SK-N-SH treated with all-trans-retinoic acid at 6 μM for 48 hours (cell line): ENCODE measurements at regions not wholly inside any gene's neighbourhood (a gene's known extent, or its start where the extent isn't known, plus 50 kb on each side); places are given as distances from the start of the nearest gene placed in this dataset.

ENCODE experiments used
- ATAC-seq: fragments of 200-7000 bp; cut with Tn5 transposase; 3 replicates; pipeline ENCODE4 v1.9.1; 2020; ENCODE audit warnings: mild to moderate bottlenecking, moderate library complexity
- ARNTL ChIP-seq: fragments of 450-650 bp; formaldehyde crosslinking; IDR thresholded peaks from 2 replicates; pipeline ENCODE4 v1.5.0; 2020; ENCODE audit warnings: low read depth, mild to moderate bottlenecking, moderate library complexity, borderline replicate concordance
- CSDC2 ChIP-seq: fragments of 250-450 bp; sonication (Bioruptor Pico); IDR thresholded peaks from 2 replicates; pipeline ENCODE4 v1.5.0; 2020; ENCODE audit warnings: mild to moderate bottlenecking, moderate library complexity
- ESRRG ChIP-seq: fragments of 250-450 bp; sonication (Bioruptor Pico); IDR thresholded peaks from 2 replicates; pipeline ENCODE4 v1.6.1; 2021; ENCODE audit warnings: mild to moderate bottlenecking
- GLIS3 ChIP-seq: fragments of 250-450 bp; sonication (Bioruptor Pico); IDR thresholded peaks from 2 replicates; pipeline ENCODE4 v1.5.0; 2020; ENCODE audit warnings: mild to moderate bottlenecking, moderate library complexity
- OSR1 ChIP-seq: fragments of 250-450 bp; sonication (Bioruptor Pico); IDR thresholded peaks from 2 replicates; pipeline ENCODE4 v1.8.0; 2022; ENCODE audit warnings: moderate library complexity, mild to moderate bottlenecking, inconsistent platforms
- PPARA ChIP-seq: fragments of 250-450 bp; sonication (Bioruptor Pico); IDR thresholded peaks from 2 replicates; pipeline ENCODE4 v1.5.0; 2020; ENCODE audit warnings: mild to moderate bottlenecking, borderline replicate concordance
- RARB ChIP-seq: fragments of 250-450 bp; sonication (Bioruptor Pico); IDR thresholded peaks from 2 replicates; pipeline ENCODE4 v1.8.0; 2021; ENCODE audit warnings: mild to moderate bottlenecking, moderate library complexity
- SNAI2 ChIP-seq: fragments of 250-450 bp; sonication (Bioruptor Pico); IDR thresholded peaks from 2 replicates; pipeline ENCODE4 v1.5.0; 2020; ENCODE audit warnings: mild to moderate bottlenecking, moderate library complexity
- TCF4 ChIP-seq: fragments of 250-450 bp; sonication (Bioruptor Pico); IDR thresholded peaks from 2 replicates; pipeline ENCODE4 v1.8.0; 2021; ENCODE audit warnings: mild to moderate bottlenecking, moderate library complexity, borderline replicate concordance
- TOX ChIP-seq: fragments of 250-450 bp; sonication (Bioruptor Pico); IDR thresholded peaks from 2 replicates; pipeline ENCODE4 v1.8.0; 2021; ENCODE audit warnings: mild to moderate bottlenecking, moderate library complexity, borderline replicate concordance
- ZC3H10 ChIP-seq: fragments of 250-450 bp; sonication (Bioruptor Pico); IDR thresholded peaks from 2 replicates; pipeline ENCODE4 v1.5.1; 2021; ENCODE audit warnings: mild to moderate bottlenecking, moderate library complexity
- ZFP3 ChIP-seq: fragments of 250-450 bp; sonication (Bioruptor Pico); IDR thresholded peaks from 2 replicates; pipeline ENCODE4 v1.5.0; 2020; ENCODE audit warnings: mild to moderate bottlenecking, moderate library complexity
- ZFP30 ChIP-seq: fragments of 450-650 bp; formaldehyde crosslinking; IDR thresholded peaks from 2 replicates; pipeline ENCODE4 v1.5.0; 2022; ENCODE audit warnings: mild to moderate bottlenecking, moderate library complexity
- ZNF565 ChIP-seq: fragments of 450-650 bp; formaldehyde crosslinking; conservative IDR thresholded peaks from 2 replicates; pipeline ENCODE4 v1.5.0; 2020; ENCODE audit warnings: low read depth, mild to moderate bottlenecking, moderate library complexity
- ZNF70 ChIP-seq: fragments of 450-650 bp; formaldehyde crosslinking; IDR thresholded peaks from 2 replicates; pipeline ENCODE4 v1.5.0; 2020; ENCODE audit warnings: mild to moderate bottlenecking, moderate library complexity
- TF ChIP-seq, protein P1 (sequence below): fragments of 250-450 bp; sonication (Bioruptor Pico); IDR thresholded peaks from 2 replicates; pipeline ENCODE4 v1.8.0; 2021; ENCODE audit warnings: low read depth, mild to moderate bottlenecking, moderate library complexity, borderline replicate concordance
- TF ChIP-seq, protein P2 (sequence below): fragments of 250-450 bp; sonication (Bioruptor Pico); IDR thresholded peaks from 2 replicates; pipeline ENCODE4 v1.5.1; 2020; ENCODE audit warnings: low read depth, mild to moderate bottlenecking, moderate library complexity
- TF ChIP-seq, protein P3 (sequence below): fragments of 250-450 bp; sonication (Bioruptor Pico); IDR thresholded peaks from 2 replicates; pipeline ENCODE4 v1.5.1; 2021; ENCODE audit warnings: mild to moderate bottlenecking, moderate library complexity
- TF ChIP-seq, protein P4 (sequence below): fragments of 250-450 bp; sonication (Bioruptor Pico); IDR thresholded peaks from 2 replicates; pipeline ENCODE4 v1.5.0; 2020; ENCODE audit warnings: mild to moderate bottlenecking, moderate library complexity

DNA sequence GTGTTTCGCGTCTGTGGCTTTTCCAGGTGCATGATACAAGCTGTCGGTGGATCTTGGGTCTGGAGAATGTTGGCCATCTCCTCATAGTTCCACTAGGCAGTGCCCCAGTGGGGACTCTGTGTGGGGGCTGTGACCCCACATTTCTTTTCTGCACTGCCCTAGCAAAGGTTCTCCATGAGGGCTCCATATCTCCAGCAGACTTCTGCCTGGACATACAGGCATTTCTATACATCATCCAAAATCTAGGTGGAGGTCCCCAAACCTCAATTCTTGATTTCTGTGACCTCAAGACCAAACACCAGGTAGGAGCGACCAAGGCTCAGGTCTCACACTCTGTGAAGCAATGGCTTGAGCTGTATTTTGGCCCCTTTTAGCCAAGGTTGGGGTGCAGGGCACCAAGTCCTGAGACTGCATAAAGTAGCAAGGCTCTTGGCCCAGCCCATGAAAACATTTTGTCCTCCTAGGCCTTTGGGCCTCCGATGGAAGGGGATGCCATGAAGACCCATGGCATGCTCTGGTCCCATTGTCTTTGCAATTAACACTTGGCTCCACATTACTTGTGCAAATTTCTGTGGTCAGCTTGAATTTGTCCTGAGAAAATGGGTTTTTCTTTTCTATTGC is 615.3 kb downstream of the ZBBX start (continued):
- TF ChIP-seq SNAI2 (CRISPR knock-in tag), result no peak

DNA sequence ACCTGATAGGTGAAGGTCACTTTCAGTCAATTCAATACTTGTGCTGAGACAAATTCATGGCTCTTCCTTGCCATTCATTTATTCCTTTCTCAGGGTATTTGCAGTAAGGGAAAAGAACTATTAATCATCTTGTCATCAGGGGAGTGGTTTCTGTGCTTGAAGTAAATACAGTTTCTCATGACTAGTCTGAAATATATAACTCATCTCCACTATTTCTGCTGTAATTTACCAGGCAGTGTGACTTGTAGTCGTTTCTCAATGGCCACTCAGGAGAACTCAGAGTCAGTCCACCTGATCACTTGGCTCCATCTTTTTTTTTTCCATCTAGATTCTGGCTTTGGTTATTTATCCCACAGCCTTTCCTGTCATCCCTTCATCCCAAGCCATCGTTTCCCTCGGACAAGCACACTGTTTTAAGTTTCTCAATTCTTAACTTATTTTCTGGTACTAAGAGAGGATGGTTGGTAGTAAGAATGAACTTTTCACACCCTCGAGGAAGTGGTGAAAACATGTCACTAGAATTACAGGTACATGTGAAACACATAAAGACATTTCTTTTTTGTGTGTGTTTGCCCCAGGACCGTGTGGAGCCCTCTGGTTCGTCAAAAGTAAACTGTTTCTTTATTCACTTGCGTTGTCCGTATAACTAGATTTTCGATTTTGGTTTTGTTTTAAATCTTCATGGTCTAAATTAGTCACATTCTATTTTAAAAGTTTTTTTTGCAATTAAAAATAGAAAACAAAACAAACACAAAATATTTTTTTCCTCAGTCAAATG is 620.2 kb downstream of the ZBBX start:
- ATAC-seq, result no peak
- TF ChIP-seq RARB (no peak), ARNTL (no peak), GLIS3 (no peak), OSR1 (CRISPR knock-in tag) (no peak), CSDC2 (CRISPR knock-in tag) (no peak)
- TF ChIP-seq, all 23 proteins: peak for 0

DNA sequence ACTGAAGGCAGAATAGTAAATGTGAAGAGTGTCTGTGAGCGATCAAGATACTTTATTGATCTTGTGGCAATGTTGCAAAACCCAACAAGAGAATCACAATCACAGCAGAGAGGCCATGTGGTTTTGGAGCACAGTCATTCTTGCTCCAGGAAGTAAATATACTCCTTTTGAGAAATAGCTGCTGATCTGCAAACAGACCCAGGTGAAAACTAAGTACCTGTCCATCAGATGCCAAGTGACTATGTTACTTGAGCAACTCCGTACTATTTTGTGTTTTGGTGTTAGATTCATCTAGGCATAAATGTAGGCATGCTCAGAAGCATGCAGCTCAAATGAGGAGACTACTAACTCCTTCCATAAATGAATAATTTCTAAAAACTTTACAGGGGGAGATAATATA is 627.9 kb downstream of the ZBBX start:
- ATAC-seq, result no peak
- TF ChIP-seq, protein P1, sequence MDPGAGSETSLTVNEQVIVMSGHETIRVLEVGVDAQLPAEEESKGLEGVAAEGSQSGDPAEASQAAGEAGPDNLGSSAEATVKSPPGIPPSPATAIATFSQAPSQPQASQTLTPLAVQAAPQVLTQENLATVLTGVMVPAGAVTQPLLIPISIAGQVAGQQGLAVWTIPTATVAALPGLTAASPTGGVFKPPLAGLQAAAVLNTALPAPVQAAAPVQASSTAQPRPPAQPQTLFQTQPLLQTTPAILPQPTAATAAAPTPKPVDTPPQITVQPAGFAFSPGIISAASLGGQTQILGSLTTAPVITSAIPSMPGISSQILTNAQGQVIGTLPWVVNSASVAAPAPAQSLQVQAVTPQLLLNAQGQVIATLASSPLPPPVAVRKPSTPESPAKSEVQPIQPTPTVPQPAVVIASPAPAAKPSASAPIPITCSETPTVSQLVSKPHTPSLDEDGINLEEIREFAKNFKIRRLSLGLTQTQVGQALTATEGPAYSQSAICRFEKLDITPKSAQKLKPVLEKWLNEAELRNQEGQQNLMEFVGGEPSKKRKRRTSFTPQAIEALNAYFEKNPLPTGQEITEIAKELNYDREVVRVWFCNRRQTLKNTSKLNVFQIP (CRISPR knock-in tag), result no peak
- TF ChIP-seq ZNF565 (no peak), TCF4 (CRISPR knock-in tag) (no peak), TOX (CRISPR knock-in tag) (no peak), ZFP3 (CRISPR knock-in tag) (no peak), ZNF70 (CRISPR knock-in tag) (no peak), GLIS3 (no peak), CSDC2 (CRISPR knock-in tag) (no peak), ZFP30 (no peak), RARB (no peak), ESRRG (no peak)
- TF ChIP-seq, protein P2, sequence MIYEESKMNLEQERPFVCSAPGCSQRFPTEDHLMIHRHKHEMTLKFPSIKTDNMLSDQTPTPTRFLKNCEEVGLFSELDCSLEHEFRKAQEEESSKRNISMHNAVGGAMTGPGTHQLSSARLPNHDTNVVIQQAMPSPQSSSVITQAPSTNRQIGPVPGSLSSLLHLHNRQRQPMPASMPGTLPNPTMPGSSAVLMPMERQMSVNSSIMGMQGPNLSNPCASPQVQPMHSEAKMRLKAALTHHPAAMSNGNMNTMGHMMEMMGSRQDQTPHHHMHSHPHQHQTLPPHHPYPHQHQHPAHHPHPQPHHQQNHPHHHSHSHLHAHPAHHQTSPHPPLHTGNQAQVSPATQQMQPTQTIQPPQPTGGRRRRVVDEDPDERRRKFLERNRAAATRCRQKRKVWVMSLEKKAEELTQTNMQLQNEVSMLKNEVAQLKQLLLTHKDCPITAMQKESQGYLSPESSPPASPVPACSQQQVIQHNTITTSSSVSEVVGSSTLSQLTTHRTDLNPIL (CRISPR knock-in tag), result no peak
- TF ChIP-seq, protein P3, sequence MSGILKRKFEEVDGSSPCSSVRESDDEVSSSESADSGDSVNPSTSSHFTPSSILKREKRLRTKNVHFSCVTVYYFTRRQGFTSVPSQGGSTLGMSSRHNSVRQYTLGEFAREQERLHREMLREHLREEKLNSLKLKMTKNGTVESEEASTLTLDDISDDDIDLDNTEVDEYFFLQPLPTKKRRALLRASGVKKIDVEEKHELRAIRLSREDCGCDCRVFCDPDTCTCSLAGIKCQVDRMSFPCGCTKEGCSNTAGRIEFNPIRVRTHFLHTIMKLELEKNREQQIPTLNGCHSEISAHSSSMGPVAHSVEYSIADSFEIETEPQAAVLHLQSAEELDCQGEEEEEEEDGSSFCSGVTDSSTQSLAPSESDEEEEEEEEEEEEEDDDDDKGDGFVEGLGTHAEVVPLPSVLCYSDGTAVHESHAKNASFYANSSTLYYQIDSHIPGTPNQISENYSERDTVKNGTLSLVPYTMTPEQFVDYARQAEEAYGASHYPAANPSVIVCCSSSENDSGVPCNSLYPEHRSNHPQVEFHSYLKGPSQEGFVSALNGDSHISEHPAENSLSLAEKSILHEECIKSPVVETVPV (CRISPR knock-in tag), result no peak

DNA sequence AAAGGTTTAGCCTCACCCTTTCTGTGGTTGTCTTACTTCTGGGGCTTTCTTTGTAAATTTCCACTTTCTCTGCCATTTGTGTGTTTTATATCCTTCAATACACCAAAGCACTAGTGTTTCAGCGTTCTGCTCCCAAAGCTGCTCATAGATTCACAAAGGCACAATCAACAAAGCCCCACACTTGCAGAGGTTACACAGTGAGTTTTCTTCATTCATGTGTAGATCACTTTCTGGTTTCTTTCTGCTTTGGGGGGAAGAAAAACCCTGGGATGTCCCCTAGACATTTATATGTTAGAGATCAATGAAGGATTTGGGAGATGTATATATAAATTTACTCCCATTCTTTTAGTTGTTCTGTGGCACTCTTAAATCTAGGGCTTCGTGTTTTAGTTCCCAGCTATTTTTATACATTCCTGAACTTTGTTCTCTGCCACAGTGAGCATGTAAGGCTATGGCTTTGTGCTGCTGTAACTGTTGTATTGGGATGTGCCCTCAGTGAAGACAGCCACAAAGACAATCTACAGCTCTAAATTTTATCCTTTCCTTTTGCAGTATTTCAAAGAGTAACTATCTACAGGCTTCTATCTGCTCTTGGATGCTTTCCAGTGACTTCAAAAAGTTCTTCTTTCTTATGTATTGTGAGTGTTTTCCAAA is 636.5 kb downstream of the ZBBX start:
- TF ChIP-seq OSR1 (CRISPR knock-in tag) (no peak), ZFP30 (no peak), TCF4 (CRISPR knock-in tag) (no peak)
- TF ChIP-seq, protein P3 (CRISPR knock-in tag), result no peak
- no peak for ATAC-seq

DNA sequence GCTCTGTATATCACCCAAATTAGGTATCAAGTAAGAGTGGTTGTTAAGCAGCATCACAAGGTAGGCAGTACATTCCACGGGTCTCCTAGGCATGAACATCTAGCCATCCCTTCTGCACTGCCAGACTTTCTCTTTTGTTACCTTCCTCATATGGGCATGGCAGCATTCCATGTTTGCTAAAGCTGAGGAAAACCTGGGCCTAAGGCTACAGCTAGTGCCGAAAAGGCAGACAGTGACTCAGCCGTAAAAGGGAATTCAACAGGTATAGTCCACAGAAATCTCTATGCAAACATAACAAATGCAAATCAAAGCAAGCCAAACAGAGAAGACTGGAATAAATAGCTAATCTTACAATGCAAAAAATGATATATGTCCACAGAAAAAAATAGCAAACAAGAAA is 645.4 kb downstream of the ZBBX start:
- TF ChIP-seq GLIS3 (no peak), RARB (no peak), ZFP30 (no peak), TOX (CRISPR knock-in tag) (no peak), ARNTL (no peak), ZC3H10 (CRISPR knock-in tag) (no peak), ZNF70 (CRISPR knock-in tag) (no peak), CSDC2 (CRISPR knock-in tag) (no peak), ESRRG (no peak), PPARA (no peak)
- TF ChIP-seq, protein P3 (CRISPR knock-in tag), result no peak
- TF ChIP-seq, protein P4, sequence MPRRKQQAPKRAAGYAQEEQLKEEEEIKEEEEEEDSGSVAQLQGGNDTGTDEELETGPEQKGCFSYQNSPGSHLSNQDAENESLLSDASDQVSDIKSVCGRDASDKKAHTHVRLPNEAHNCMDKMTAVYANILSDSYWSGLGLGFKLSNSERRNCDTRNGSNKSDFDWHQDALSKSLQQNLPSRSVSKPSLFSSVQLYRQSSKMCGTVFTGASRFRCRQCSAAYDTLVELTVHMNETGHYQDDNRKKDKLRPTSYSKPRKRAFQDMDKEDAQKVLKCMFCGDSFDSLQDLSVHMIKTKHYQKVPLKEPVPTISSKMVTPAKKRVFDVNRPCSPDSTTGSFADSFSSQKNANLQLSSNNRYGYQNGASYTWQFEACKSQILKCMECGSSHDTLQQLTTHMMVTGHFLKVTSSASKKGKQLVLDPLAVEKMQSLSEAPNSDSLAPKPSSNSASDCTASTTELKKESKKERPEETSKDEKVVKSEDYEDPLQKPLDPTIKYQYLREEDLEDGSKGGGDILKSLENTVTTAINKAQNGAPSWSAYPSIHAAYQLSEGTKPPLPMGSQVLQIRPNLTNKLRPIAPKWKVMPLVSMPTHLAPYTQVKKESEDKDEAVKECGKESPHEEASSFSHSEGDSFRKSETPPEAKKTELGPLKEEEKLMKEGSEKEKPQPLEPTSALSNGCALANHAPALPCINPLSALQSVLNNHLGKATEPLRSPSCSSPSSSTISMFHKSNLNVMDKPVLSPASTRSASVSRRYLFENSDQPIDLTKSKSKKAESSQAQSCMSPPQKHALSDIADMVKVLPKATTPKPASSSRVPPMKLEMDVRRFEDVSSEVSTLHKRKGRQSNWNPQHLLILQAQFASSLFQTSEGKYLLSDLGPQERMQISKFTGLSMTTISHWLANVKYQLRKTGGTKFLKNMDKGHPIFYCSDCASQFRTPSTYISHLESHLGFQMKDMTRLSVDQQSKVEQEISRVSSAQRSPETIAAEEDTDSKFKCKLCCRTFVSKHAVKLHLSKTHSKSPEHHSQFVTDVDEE (CRISPR knock-in tag), result no peak
- TF ChIP-seq, protein P2 (CRISPR knock-in tag), result no peak
- ATAC-seq, result no peak
